HG02642 (cell line): ENCODE measurements at regions not wholly inside any gene's neighbourhood (a gene's known extent, or its start where the extent isn't known, plus 50 kb on each side); places are given as distances from the start of the nearest gene placed in this dataset.
"Not testable (repeated sequence)": the region's sequence is repeated elsewhere in the genome, so short reads cannot be mapped to it uniquely, and the experiment has no call there.

Source experiments
- ATAC-seq: cut with Tn5 transposase; IDR thresholded peaks from one replicate; pipeline ENCODE4 v1.9.1; 2021; ENCODE audit warnings: mild to moderate bottlenecking; ENCODE audit not compliant: unreplicated experiment, poor library complexity

GRCh38 chr3:17928502-17929145 lies 186.2 kb upstream of the TBC1D5 start:
- no peak for ATAC-seq

GRCh38 chr3:17927036-17927435 lies 184.6 kb upstream of the TBC1D5 start:
- ATAC-seq, result no peak

GRCh38 chr3:17915341-17915740 lies 172.9 kb upstream of the TBC1D5 start:
- no peak for ATAC-seq

GRCh38 chr3:17913359-17913758 lies 170.9 kb upstream of the TBC1D5 start:
- ATAC-seq, result no peak

GRCh38 chr3:17911986-17912760 lies 169.7 kb upstream of the TBC1D5 start:
- no peak for ATAC-seq

- ATAC-seq, result no peak
Observed at GRCh38 chr3:17910922-17911321, 168.5 kb upstream of the TBC1D5 start.

- no peak for ATAC-seq
Observed at GRCh38 chr3:17909714-17910113, 167.3 kb upstream of the TBC1D5 start.

- ATAC-seq, result no peak
Observed at GRCh38 chr3:17908399-17909191, 166.2 kb upstream of the TBC1D5 start.

- no peak for ATAC-seq
Observed at GRCh38 chr3:17905996-17906395, 163.6 kb upstream of the TBC1D5 start.

- ATAC-seq, result peak; percentile 65
Observed at GRCh38 chr3:17901893-17902292, 159.5 kb upstream of the TBC1D5 start.

GRCh38 chr3:17894434-17895060 lies 152.1 kb upstream of the TBC1D5 start:
- ATAC-seq, result no peak

GRCh38 chr3:17891139-17891856 lies 148.9 kb upstream of the TBC1D5 start:
- no peak for ATAC-seq

GRCh38 chr3:17885986-17886385 lies 143.6 kb upstream of the TBC1D5 start:
- no peak for ATAC-seq

- no peak for ATAC-seq
Observed at GRCh38 chr3:17882981-17883380, 140.6 kb upstream of the TBC1D5 start.

GRCh38 chr3:17877299-17877698 lies 134.9 kb upstream of the TBC1D5 start:
- ATAC-seq, result no peak

- ATAC-seq, result no peak
Observed at GRCh38 chr3:17874636-17875035, 132.2 kb upstream of the TBC1D5 start.

- no peak for ATAC-seq
Observed at GRCh38 chr3:17872457-17872856, 130.0 kb upstream of the TBC1D5 start.

- no peak for ATAC-seq
Observed at GRCh38 chr3:17865631-17866030, 123.2 kb upstream of the TBC1D5 start.

GRCh38 chr3:17861476-17861875 lies 119.0 kb upstream of the TBC1D5 start:
- no peak for ATAC-seq

GRCh38 chr3:17860840-17861471 lies 118.5 kb upstream of the TBC1D5 start:
- ATAC-seq, result not testable (repeated sequence)
